IPS DF 6.9 (cell line): ENCODE measurements at regions not wholly inside any gene's neighbourhood (a gene's known extent, or its start where the extent isn't known, plus 50 kb on each side); places are given as distances from the start of the nearest gene placed in this dataset.

Experiments used
- DNase-seq: peaks from one replicate; pipeline ENCODE4 v3.0.0-alpha.2; 2013; ENCODE audit warnings: low read depth, low spot score
- H3K27ac ChIP-seq: one replicate; pipeline ENCODE4 v1.5.1; 2013; ENCODE audit warnings: low read length, control low read depth
- H3K27me3 ChIP-seq: 2 replicates; pipeline ENCODE4 v1.6.1; 2013; ENCODE audit warnings: mild to moderate bottlenecking, low read length; ENCODE audit not compliant: control insufficient read depth, insufficient read depth
- H3K36me3 ChIP-seq: 2 replicates; pipeline ENCODE4 v1.6.1; 2013; ENCODE audit warnings: low read length; ENCODE audit not compliant: control insufficient read depth, insufficient read depth
- H3K4me1 ChIP-seq: 2 replicates; pipeline ENCODE4 v1.6.1; 2013; ENCODE audit warnings: low read length; ENCODE audit not compliant: control insufficient read depth, insufficient read depth
- H3K4me3 ChIP-seq: 2 replicates; pipeline ENCODE4 v1.5.1; 2013; ENCODE audit warnings: mild to moderate bottlenecking, low read length
- H3K9me3 ChIP-seq: 2 replicates; pipeline ENCODE4 v1.6.1; 2013; ENCODE audit warnings: low read length, inconsistent platforms; ENCODE audit not compliant: control insufficient read depth, insufficient read depth
- WGBS: extraction: QIAGEN DNeasy Blood & Tissue Kit; methylation state at CpG from one replicate; pipeline ENCODE4 v1.1.7; 2013; ENCODE audit warnings: mixed read lengths, missing lambda C conversion rate; ENCODE audit not compliant: insufficient read length, insufficient coverage; 5-methylcytosine and 5-hydroxymethylcytosine counted together

- DNase-seq, result no peak
- Histone ChIP-seq H3K36me3 (no peaks in the 10 kb centered on the region), H3K27me3 (no peaks in the 10 kb centered on the region), H3K4me1 (no peaks in the 10 kb centered on the region), H3K4me3 (no peak overlapping the region), H3K27ac (no peak overlapping the region), H3K9me3 (no peaks in the 10 kb centered on the region)
- WGBS, result no CpG with 5 or more reads among the region's 8 CpGs
Observed at GRCh38 chr10:83880252-83880791, 259.0 kb upstream of the GHITM start.

DNA sequence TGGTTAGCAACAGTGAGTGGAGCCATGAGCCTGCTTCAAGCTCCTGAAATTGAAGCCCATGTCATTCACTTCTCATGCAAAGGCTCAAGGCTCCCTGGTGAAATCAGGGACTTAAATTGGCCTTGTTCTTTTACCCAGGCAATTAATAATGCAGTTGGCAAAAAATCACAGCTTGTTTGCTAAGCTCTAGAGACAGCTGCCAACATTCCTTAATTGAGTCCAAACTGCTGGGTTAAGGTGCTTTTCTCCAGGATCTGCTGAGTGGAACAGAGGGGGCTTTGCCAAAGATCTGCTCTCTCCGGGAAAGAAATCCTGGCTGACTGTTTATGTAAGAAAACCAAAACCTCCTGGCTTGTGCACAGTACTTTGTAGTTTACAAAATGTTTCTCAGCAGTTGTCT, 257.6 kb upstream of the GHITM start:
- Histone ChIP-seq H3K9me3 (no peaks in the 10 kb centered on the region), H3K4me1 (0 out of 2 replicates have a peak, but pooled peaks cover 1% of the 10 kb centered on the region), H3K27ac (no peak overlapping the region), H3K4me3 (no peak overlapping the region), H3K27me3 (no peaks in the 10 kb centered on the region), H3K36me3 (no peaks in the 10 kb centered on the region)
- WGBS, result no CpG with 5 or more reads among the region's 1 CpG
- DNase-seq, result no peak

GRCh38 chr10:83886871-83887270, 252.4 kb upstream of the GHITM start:
- Histone ChIP-seq H3K27me3 (no peaks in the 10 kb centered on the region), H3K9me3 (no peaks in the 10 kb centered on the region), H3K27ac (no peak overlapping the region), H3K4me1 (0 out of 2 replicates have a peak, but pooled peaks cover 1% of the 10 kb centered on the region), H3K36me3 (no peaks in the 10 kb centered on the region), H3K4me3 (no peak overlapping the region)
- no peak for DNase-seq
- no CpG with 5 or more reads among the region's 5 CpGs for WGBS

DNA sequence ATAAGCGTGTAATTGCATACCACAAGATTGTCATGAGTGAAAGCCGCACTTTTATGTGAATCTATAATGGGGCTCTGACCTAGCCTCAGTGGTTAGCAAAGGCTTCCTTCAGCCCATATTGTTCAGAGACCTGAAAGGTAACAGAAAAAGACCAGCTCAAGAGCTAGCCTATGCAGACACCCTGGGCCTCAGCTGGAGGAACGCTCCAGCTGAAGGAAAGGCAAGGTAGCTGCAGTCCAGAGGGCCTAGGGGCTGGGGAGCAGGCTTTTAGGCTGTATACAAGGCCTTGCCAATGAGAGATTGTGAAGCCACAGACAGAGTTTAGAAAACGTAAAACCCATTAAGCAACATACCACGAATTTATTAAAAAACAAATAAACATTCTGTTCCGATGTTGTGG, 246.6 kb upstream of the GHITM start:
- no peaks in the 10 kb centered on the region for H3K9me3 ChIP-seq
- no peak overlapping the region for H3K4me3 ChIP-seq
- H3K36me3 ChIP-seq, result no peaks in the 10 kb centered on the region
- no CpG with 5 or more reads among the region's 6 CpGs for WGBS
- no peaks in the 10 kb centered on the region for H3K4me1 ChIP-seq
- DNase-seq, result no peak
- H3K27ac ChIP-seq, result no peak overlapping the region
- no peaks in the 10 kb centered on the region for H3K27me3 ChIP-seq

GRCh38 chr10:83896219-83896618, 243.1 kb upstream of the GHITM start:
- H3K36me3 ChIP-seq, result no peaks in the 10 kb centered on the region
- H3K4me3 ChIP-seq, result no peak overlapping the region
- no peaks in the 10 kb centered on the region for H3K9me3 ChIP-seq
- DNase-seq, result no peak
- no CpG with 5 or more reads among the region's 6 CpGs for WGBS
- no peaks in the 10 kb centered on the region for H3K27me3 ChIP-seq
- H3K27ac ChIP-seq, result no peak overlapping the region
- no peaks in the 10 kb centered on the region for H3K4me1 ChIP-seq

- Histone ChIP-seq H3K4me3 (no peak overlapping the region), H3K27me3 (no peaks in the 10 kb centered on the region), H3K27ac (no peak overlapping the region), H3K9me3 (no peaks in the 10 kb centered on the region), H3K36me3 (no peaks in the 10 kb centered on the region), H3K4me1 (no peaks in the 10 kb centered on the region)
- WGBS, result no CpG with 5 or more reads among the region's 1 CpG
- DNase-seq, result no peak
Observed at GRCh38 chr10:83897626-83898025, 241.7 kb upstream of the GHITM start.

GRCh38 chr10:83908506-83908905, 230.8 kb upstream of the GHITM start:
- Histone ChIP-seq H3K4me1 (no peaks in the 10 kb centered on the region), H3K27me3 (no peaks in the 10 kb centered on the region), H3K27ac (no peak overlapping the region), H3K9me3 (no peaks in the 10 kb centered on the region), H3K4me3 (no peak overlapping the region), H3K36me3 (no peaks in the 10 kb centered on the region)
- WGBS, result no CpG with 5 or more reads among the region's 2 CpGs
- no peak for DNase-seq

GRCh38 chr10:83909001-83909400, 230.3 kb upstream of the GHITM start:
- WGBS, result no CpG with 5 or more reads among the region's 7 CpGs
- H3K4me1 ChIP-seq, result no peaks in the 10 kb centered on the region
- no peak overlapping the region for H3K27ac ChIP-seq
- H3K4me3 ChIP-seq, result no peak overlapping the region
- H3K27me3 ChIP-seq, result no peaks in the 10 kb centered on the region
- no peaks in the 10 kb centered on the region for H3K36me3 ChIP-seq
- no peak for DNase-seq
- H3K9me3 ChIP-seq, result no peaks in the 10 kb centered on the region

DNA sequence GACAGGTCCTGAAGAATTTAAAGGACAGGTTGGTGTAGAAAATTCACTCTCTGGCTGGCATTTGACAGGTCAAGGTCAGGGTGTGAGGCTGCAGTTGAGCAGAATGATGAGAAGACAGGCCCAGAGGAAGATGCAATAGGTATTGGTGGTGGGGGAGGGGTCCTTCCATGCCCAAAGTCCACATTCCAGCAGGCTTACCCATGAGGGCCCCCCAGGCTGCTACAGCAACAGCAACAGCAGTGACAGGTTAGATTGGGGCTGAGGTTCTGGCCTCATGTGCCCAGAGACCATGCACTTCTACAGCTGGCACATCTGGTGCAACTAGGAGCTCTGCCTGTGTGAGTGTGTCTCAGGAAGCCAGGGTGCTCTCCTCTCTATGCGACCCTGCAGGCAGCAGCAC, 223.5 kb upstream of the GHITM start:
- no peak overlapping the region for H3K27ac ChIP-seq
- H3K27me3 ChIP-seq, result no peaks in the 10 kb centered on the region
- no peaks in the 10 kb centered on the region for H3K36me3 ChIP-seq
- no peaks in the 10 kb centered on the region for H3K9me3 ChIP-seq
- peaks cover 3% of the 10 kb centered on the region; the same call in 1 of the 2 replicates for H3K4me1 ChIP-seq
- no CpG with 5 or more reads among the region's 1 CpG for WGBS
- DNase-seq, result no peak
- H3K4me3 ChIP-seq, result no peak overlapping the region

DNA sequence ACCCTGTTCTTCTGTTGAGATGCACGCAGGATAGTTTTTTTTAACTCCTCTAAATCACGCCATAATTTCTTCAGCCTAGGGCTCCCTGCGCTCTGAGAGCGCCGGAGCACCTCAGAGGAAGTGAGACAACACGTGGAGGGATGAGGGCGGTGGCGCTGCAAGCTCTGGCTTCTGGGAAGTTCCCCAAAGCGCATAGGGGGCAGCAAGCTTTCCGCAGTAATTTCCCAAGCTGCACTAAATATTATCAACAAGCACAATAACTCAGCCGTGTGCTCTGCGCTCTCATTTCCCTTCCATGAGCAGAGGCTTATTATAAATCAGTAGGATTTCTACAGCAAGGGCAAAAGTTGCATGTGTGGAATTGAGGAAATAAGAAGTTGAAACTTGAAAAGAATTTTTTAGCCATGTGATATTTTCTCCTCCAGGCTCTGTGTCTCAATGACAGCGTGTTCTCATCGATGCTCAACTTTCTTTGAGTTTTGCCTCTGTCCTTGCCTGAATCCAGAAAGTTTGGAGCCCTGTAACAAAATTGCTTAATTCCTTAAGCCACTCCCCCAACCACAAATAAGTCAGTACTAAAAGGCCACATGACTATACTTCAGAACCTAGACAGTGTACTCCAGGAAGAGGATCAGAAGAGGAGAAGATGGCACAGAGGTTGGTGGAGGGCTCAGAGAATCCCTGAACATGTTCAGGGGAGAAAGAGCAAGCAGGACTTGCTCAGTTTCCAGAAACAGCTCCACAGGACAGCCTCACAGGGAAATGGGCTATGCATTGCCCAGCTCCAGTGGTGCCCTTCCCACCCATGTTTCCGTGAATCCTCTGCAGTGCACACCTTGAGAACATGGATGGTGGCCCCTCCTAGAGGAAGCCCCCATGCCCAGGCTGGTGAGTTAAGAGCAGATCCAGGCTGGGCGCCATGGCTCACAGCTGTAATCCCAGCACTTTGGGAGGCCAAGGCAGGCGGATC, 221.5 kb upstream of the GHITM start:
- peaks cover 3% of the 10 kb centered on the region; the same call in 1 of the 2 replicates for H3K4me1 ChIP-seq
- no peak overlapping the region for H3K27ac ChIP-seq
- H3K9me3 ChIP-seq, result no peaks in the 10 kb centered on the region
- H3K4me3 ChIP-seq, result no peak overlapping the region
- no peaks in the 10 kb centered on the region for H3K27me3 ChIP-seq
- H3K36me3 ChIP-seq, result no peaks in the 10 kb centered on the region
- no CpG with 5 or more reads among the region's 17 CpGs for WGBS
- DNase-seq, result peak; percentile 39
